ENCODE measurements at regions not wholly inside any gene's neighbourhood (a gene's known extent, or its start where the extent isn't known, plus 50 kb on each side); places are given as distances from the start of the nearest gene placed in this dataset.

DNA sequence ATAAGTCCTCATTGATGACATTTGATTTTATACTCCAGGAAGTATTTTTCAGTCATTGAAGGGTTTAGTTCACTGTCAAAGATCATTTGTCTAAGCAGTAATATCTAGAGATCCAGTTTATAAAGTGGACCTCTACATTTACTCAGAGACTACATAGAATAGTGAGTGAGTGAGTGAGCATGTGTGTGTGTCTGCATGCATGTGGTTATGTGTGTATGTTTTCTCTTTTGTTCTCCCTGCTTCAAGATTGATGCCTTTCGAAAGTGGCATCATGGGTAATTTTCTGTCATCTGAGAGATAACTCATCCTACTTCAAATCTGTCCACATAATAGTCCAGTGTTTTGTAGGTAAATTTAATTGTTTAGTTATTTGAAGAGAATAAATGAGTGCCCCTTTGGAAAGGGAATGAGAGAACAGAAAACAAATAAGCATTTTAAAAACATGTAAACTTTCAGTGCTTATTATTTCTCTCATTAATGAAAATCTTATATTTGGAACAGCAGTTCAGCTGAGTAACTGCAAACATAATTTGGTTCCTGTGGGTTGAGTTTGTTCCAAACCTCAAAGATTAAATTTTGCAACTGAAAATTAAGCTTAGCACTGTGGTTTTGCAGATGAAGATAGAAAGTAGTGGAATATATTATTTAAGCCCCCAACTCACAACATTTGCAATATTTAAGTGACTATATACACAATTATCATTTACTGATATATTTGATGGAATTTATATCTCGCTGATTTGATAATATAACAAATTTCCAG is 1295.1 kb upstream of the C9orf72 start:
- H3K23ac ChIP-seq (ENCODE audit: insufficient read length, low read depth, low read length) = no peak overlapping the region
- TF ChIP-seq, protein P1, sequence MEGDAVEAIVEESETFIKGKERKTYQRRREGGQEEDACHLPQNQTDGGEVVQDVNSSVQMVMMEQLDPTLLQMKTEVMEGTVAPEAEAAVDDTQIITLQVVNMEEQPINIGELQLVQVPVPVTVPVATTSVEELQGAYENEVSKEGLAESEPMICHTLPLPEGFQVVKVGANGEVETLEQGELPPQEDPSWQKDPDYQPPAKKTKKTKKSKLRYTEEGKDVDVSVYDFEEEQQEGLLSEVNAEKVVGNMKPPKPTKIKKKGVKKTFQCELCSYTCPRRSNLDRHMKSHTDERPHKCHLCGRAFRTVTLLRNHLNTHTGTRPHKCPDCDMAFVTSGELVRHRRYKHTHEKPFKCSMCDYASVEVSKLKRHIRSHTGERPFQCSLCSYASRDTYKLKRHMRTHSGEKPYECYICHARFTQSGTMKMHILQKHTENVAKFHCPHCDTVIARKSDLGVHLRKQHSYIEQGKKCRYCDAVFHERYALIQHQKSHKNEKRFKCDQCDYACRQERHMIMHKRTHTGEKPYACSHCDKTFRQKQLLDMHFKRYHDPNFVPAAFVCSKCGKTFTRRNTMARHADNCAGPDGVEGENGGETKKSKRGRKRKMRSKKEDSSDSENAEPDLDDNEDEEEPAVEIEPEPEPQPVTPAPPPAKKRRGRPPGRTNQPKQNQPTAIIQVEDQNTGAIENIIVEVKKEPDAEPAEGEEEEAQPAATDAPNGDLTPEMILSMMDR (conservative IDR thresholded peaks at IDR 0.05) = no peak
- no peak overlapping the region for H2BK15ac ChIP-seq (ENCODE audit: low read depth, low read length)
- H3K4ac ChIP-seq (ENCODE audit: low read depth, low read length) = no peak overlapping the region
- no peak for DNase-seq
- H2AFZ ChIP-seq (ENCODE audit: low read length) = no peak overlapping the region
- H3K23me2 ChIP-seq (ENCODE audit: insufficient read length, low read depth, low read length, poor library complexity, severe bottlenecking) = no peaks in the 10 kb centered on the region
- H3K56ac ChIP-seq (ENCODE audit: insufficient read length, low read depth, low read length) = no peak overlapping the region
- no peak overlapping the region for H2BK12ac ChIP-seq (ENCODE audit: insufficient read length, low read depth, low read length)
- no peak overlapping the region for H3K14ac ChIP-seq (ENCODE audit: insufficient read depth, low read length)
- Mint-ChIP-seq H3K4me3 (no peak overlapping the region), H3K4me1 (peaks cover 4 to 6% of the 10 kb centered on the region in 2 experiments; a peak in 3 of 4 replicates), H3K9me3 (no peaks in the 10 kb centered on the region), H3K27ac (no peak overlapping the region), H3K36me3 (ENCODE audit: insufficient read depth in 1 of 3, low read depth in 3 of 3) (no peaks in the 10 kb centered on the region), H3K27me3 (ENCODE audit: low read depth) (no peaks in the 10 kb centered on the region)
- no peak overlapping the region for H3K9ac ChIP-seq (ENCODE audit: extremely low read depth, insufficient read length, low read length)
- no peaks in the 10 kb centered on the region for H3K27me3 ChIP-seq (ENCODE audit: insufficient read depth, low read length)
- no peaks in the 10 kb centered on the region for H4K20me1 ChIP-seq (ENCODE audit: control insufficient read depth, insufficient read depth, insufficient read length)
- WGBS (ENCODE audit: extremely low coverage, insufficient read length, low lambda C conversion rate) = no CpG with 5 or more reads among the region's 2 CpGs
- H2BK20ac ChIP-seq (ENCODE audit: low read depth, low read length, poor library complexity, severe bottlenecking) = no peak overlapping the region
- H2AK5ac ChIP-seq (ENCODE audit: insufficient read length, low read length) = no peak overlapping the region
- H2BK120ac ChIP-seq (ENCODE audit: low read depth, low read length, poor library complexity, severe bottlenecking) = no peak overlapping the region
- H3K4me2 ChIP-seq (ENCODE audit: insufficient read depth, insufficient read length, low read length) = no peak overlapping the region
- no peaks in the 10 kb centered on the region for H3K79me1 ChIP-seq (ENCODE audit: insufficient read depth, low read depth, low read length, poor library complexity, severe bottlenecking)
- no peak overlapping the region for H3K18ac ChIP-seq (ENCODE audit: insufficient read length, low read depth, low read length)
- no peak overlapping the region for H2BK5ac ChIP-seq (ENCODE audit: insufficient read length, low read length)
- H4K91ac ChIP-seq (ENCODE audit: insufficient read length, low read depth, low read length) = no peak overlapping the region
- H3K4me1 ChIP-seq (ENCODE audit: insufficient read depth, low read length) = no peaks in the 10 kb centered on the region
- no peak overlapping the region for H4K8ac ChIP-seq (replicated peaks; ENCODE audit: insufficient read length, low read depth, low read length)
- no peaks in the 10 kb centered on the region for H3K79me2 ChIP-seq (ENCODE audit: insufficient read depth, low read length)
- no peaks in the 10 kb centered on the region for H3K9me3 ChIP-seq (ENCODE audit: control insufficient read depth, low read depth, low read length)
- H3K27ac ChIP-seq (ENCODE audit: insufficient read length, low read depth, low read length) = no peak overlapping the region
- no peak overlapping the region for H4K5ac ChIP-seq (ENCODE audit: insufficient read length, low read depth, low read length)
- no peak overlapping the region for H3T11ph ChIP-seq (ENCODE audit: low read length)

Data from H9 (cell line).